ENCODE measurements at regions not wholly inside any gene's neighbourhood (a gene's known extent, or its start where the extent isn't known, plus 50 kb on each side); places are given as distances from the start of the nearest gene placed in this dataset.

DNA sequence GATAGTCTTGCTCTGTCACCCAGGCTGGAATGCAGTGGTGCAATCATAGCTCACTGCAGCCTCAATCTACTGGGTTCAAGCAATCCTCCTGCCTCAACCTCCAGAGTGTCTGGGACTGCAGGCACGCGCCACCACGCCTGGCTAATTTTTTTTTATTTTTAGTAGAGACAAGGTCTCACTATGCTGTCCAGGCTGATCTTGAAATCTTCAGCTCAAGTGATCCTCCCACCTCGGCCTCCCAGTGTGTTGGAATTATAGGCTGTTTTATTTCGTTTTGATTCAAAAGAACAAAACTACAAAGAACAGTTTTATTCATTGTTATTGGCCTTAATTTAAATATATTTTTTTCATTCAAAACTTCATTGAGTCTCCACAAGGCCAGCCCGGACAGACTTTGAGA is 109.8 kb upstream of the NFE2L3 start:
- DNase-seq (ENCODE audit: low read depth) = no peak
- H3K4me3 ChIP-seq (ENCODE audit: low read depth, low read length) = no peak overlapping the region
- TF ChIP-seq, protein P1, sequence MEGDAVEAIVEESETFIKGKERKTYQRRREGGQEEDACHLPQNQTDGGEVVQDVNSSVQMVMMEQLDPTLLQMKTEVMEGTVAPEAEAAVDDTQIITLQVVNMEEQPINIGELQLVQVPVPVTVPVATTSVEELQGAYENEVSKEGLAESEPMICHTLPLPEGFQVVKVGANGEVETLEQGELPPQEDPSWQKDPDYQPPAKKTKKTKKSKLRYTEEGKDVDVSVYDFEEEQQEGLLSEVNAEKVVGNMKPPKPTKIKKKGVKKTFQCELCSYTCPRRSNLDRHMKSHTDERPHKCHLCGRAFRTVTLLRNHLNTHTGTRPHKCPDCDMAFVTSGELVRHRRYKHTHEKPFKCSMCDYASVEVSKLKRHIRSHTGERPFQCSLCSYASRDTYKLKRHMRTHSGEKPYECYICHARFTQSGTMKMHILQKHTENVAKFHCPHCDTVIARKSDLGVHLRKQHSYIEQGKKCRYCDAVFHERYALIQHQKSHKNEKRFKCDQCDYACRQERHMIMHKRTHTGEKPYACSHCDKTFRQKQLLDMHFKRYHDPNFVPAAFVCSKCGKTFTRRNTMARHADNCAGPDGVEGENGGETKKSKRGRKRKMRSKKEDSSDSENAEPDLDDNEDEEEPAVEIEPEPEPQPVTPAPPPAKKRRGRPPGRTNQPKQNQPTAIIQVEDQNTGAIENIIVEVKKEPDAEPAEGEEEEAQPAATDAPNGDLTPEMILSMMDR (conservative IDR thresholded peaks at IDR 0.05; ENCODE audit: low read depth, low read length) = no peak

DNA sequence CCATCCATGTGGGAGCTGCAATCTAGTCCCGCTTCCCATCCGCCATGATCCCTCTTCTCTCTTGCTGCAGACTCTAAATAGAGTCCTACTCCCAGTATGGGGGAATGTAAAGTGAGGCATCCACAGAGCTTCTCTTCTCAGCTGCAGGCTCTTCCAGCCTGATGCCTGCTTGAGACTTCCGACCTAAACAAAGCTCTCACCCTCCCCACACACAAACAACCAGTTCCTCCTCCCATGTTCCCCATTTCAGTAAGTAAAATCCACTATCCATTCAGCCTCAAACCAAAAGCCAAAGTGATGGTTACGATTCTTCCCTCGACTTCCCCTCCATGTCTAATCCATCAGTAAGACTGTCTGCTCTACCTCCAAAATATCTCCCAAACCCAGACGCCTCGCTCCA is 108.2 kb upstream of the NFE2L3 start:
- DNase-seq (ENCODE audit: low read depth) = no peak
- TF ChIP-seq, protein P1 (conservative IDR thresholded peaks at IDR 0.05; ENCODE audit: low read depth, low read length) = no peak
- H3K4me3 ChIP-seq (ENCODE audit: low read depth, low read length) = no peak overlapping the region

DNA sequence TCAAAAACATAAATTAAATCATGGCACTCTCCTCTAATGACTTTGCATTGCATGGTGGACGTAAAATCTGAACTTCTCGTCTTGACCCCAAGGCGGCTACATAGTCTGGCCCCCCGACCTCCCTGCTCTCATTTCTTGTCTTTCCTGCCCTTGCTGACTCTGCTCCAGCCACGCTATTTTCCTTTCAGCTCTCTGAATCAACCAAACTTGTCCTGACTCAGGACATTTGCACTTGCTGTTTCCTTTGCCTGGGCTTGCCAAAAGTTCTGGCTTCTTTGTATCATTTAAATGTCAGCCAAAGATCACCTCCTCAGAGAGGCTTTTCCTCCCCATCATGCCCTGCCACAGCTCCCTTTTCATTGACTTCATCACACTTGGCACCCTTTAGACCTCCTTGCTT is 107.7 kb upstream of the NFE2L3 start:
- TF ChIP-seq, protein P1 (conservative IDR thresholded peaks at IDR 0.05; ENCODE audit: low read depth, low read length) = no peak
- DNase-seq (ENCODE audit: low read depth) = no peak
- no peak overlapping the region for H3K4me3 ChIP-seq (ENCODE audit: low read depth, low read length)

DNA sequence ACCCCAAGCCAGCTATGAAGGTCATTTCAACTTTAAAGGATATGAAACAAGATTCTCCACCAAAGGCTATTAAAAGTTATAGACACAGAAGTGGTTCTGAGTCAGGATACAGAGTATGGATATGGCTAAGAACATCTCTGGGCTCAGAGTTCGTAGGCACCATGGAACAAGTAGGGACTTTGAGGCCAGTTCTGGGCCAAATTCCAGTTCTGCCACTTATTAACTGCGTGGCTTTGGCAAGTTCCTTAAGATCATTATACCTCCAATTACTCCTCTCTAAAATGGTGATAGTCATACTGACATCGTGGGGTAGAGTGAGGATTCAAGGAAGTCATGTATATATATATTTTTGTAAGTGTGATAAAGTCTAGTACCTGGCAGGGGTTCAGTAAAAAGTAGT is 105.8 kb upstream of the NFE2L3 start:
- TF ChIP-seq, protein P1 (conservative IDR thresholded peaks at IDR 0.05; ENCODE audit: low read depth, low read length) = no peak
- peak; percentile 76 for DNase-seq (ENCODE audit: low read depth)
- no peak overlapping the region for H3K4me3 ChIP-seq (ENCODE audit: low read depth, low read length)

DNA sequence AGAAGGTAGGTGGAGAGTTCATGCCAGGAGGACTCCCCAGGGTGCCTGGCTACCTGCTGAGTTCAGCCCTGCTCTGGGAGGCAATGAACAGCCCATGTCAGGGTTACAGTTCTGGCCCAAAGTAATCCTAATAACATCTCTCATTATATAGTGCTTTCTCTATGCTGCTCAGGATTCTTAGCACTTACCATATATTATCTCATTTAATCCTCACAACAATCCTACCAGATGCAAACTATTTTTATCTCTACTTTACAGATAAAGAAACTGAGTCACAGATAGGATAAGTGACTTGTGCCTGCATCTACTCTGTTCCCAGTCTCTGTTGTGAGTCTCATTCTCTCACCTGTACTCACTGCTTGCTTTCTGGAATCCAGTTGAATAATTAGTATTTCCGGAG is 105.1 kb upstream of the NFE2L3 start:
- DNase-seq (ENCODE audit: low read depth) = no peak
- no peak overlapping the region for H3K4me3 ChIP-seq (ENCODE audit: low read depth, low read length)
- TF ChIP-seq, protein P1 (conservative IDR thresholded peaks at IDR 0.05; ENCODE audit: low read depth, low read length) = no peak

DNA sequence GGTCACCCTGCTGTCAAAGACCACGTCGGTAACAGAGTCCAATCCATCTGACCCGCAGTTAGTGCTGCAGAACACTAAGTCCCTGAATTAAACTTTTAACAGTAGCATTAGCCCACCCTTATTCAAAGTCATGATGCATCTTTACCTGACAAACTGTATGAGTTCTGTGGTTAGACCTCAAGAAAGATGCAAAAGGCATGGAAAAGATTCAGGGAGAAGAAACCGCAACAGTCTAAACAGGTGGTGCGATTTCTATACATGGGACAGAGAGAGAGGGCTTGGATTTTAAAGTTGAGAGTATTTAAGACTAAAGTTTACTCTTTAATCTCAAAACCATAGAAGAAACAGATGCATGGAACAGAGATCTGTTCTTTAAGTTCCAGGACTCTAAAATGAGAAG is 103.3 kb upstream of the NFE2L3 start:
- DNase-seq (ENCODE audit: low read depth) = no peak
- TF ChIP-seq, protein P1 (conservative IDR thresholded peaks at IDR 0.05; ENCODE audit: low read depth, low read length) = no peak
- H3K4me3 ChIP-seq (ENCODE audit: low read depth, low read length) = no peak overlapping the region

DNA sequence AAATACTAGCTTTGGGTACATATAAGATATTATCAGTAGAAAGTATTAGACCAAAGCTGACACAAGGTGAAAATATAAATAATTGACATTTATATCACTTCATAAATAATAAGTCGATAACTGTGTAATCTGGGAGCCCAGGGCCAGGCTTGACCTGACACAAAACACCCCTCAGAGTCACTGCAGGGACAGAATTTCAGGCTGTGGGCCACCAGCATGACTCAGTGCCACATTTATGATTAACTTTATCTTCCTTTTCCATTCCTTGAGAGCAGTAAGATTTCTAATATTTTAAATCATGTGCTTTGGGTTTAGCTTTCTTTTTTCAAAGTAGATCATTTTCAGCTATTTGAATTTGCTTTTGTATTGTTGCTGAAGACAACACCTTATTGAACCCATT is 102.9 kb upstream of the NFE2L3 start:
- no peak overlapping the region for H3K4me3 ChIP-seq (ENCODE audit: low read depth, low read length)
- TF ChIP-seq, protein P1 (conservative IDR thresholded peaks at IDR 0.05; ENCODE audit: low read depth, low read length) = no peak
- DNase-seq (ENCODE audit: low read depth) = no peak
